CD4-positive, alpha-beta T cell treated with Interleukin-1 beta for 1 hour (primary cell): ENCODE measurements at regions not wholly inside any gene's neighbourhood (a gene's known extent, or its start where the extent isn't known, plus 50 kb on each side); places are given as distances from the start of the nearest gene placed in this dataset.

Source experiments
- DNase-seq, 2 donors: peaks; one replicate each; pipeline ENCODE4 v3.0.0-alpha.2; 2020 to 2022

GRCh38 chr6:92589996-92590395 is 829.4 kb downstream of the EPHA7 start:
- DNase-seq = no peak

GRCh38 chr6:92588148-92588547 is 831.2 kb downstream of the EPHA7 start:
- no peak for DNase-seq

- no peak for DNase-seq
These were observed 831.8 kb downstream of the EPHA7 start for GRCh38 chr6:92587525-92587924.

GRCh38 chr6:92586236-92586977 is 833.0 kb downstream of the EPHA7 start:
- no peak for DNase-seq

- DNase-seq = no peak
These were observed 837.1 kb downstream of the EPHA7 start for GRCh38 chr6:92582211-92582610.

GRCh38 chr6:92577077-92577719 is 842.2 kb downstream of the EPHA7 start:
- DNase-seq = no peak

GRCh38 chr6:92568541-92568940 is 850.8 kb downstream of the EPHA7 start:
- no peak for DNase-seq

GRCh38 chr6:92566632-92567031 is 852.7 kb downstream of the EPHA7 start:
- no peak for DNase-seq

- no peak for DNase-seq
These were observed 855.0 kb downstream of the EPHA7 start for GRCh38 chr6:92564376-92564775.

GRCh38 chr6:92559611-92560010 is 859.7 kb downstream of the EPHA7 start:
- no peak for DNase-seq

GRCh38 chr6:92559003-92559402 is 860.4 kb downstream of the EPHA7 start:
- DNase-seq = no peak

GRCh38 chr6:92550501-92550900 is 868.9 kb downstream of the EPHA7 start:
- no peak for DNase-seq

- DNase-seq = no peak
These were observed 873.5 kb downstream of the EPHA7 start for GRCh38 chr6:92545861-92546260.

GRCh38 chr6:92541448-92542060 is 877.8 kb downstream of the EPHA7 start:
- DNase-seq = no peak

GRCh38 chr6:92538926-92539325 is 880.4 kb downstream of the EPHA7 start:
- no peak for DNase-seq

- no peak for DNase-seq
These were observed 881.1 kb downstream of the EPHA7 start for GRCh38 chr6:92538275-92538674.

GRCh38 chr6:92534109-92534508 is 885.2 kb downstream of the EPHA7 start:
- DNase-seq = no peak

- no peak for DNase-seq
These were observed 896.8 kb downstream of the EPHA7 start for GRCh38 chr6:92522589-92522988.

GRCh38 chr6:92521553-92521952 is 897.8 kb downstream of the EPHA7 start:
- no peak for DNase-seq

- DNase-seq = no peak
These were observed 909.2 kb downstream of the EPHA7 start for GRCh38 chr6:92510137-92510536.

- DNase-seq = no peak
These were observed 911.8 kb downstream of the EPHA7 start for GRCh38 chr6:92507552-92507951.

- no peak for DNase-seq
These were observed 914.9 kb downstream of the EPHA7 start for GRCh38 chr6:92504509-92504908.

GRCh38 chr6:92497281-92497680 is 922.1 kb downstream of the EPHA7 start:
- DNase-seq = no peak

- no peak for DNase-seq
These were observed 922.8 kb downstream of the EPHA7 start for GRCh38 chr6:92496527-92496926.
